HepG2 (cell line): ENCODE measurements at regions not wholly inside any gene's neighbourhood (a gene's known extent, or its start where the extent isn't known, plus 50 kb on each side); places are given as distances from the start of the nearest gene placed in this dataset.

Source experiments
- ATAC-seq: fragments of 200-7000 bp; cut with Tn5 transposase; 3 replicates; pipeline ENCODE4 v1.9.1; 2020; ENCODE audit warnings: mild to moderate bottlenecking, moderate library complexity
- BruUV-seq: library from RNA; stranded (reverse); fragments of 400-500 nt; replicated peaks from 2 replicates; lab custom pipeline; 2021; lab: Mats Ljungman, UMichigan
- CTCF ChIA-PET: fragments of 300-600 bp; formaldehyde crosslinking; extraction: SDS; loops from one replicate; lab custom pipeline; 2021; ENCODE audit warnings: low total read pairs, inconsistent platforms, low intra/inter-chr PET ratio; lab: Yijun Ruan, JAX
- POLR2A ChIA-PET: fragments of 350-600 bp; sonication (Branson Sonifier 250); formaldehyde crosslinking; loops from one replicate; lab custom pipeline; 2020; ENCODE audit warnings: antibody characterized with exemption, inconsistent platforms; lab: Yijun Ruan, JAX
- DNase-seq: peaks from one replicate; pipeline ENCODE4 v3.0.0-alpha.2; 2015; ENCODE audit warnings: low spot score
- FAIRE-seq: peaks from 3 replicates; lab custom pipeline; 2011; peaks lifted over from hg19 to GRCh38; lab: Jason Lieb, UNC
- H2AFZ ChIP-seq: one replicate; pipeline ENCODE4 v1.6.1; 2011; ENCODE audit warnings: low read length, inconsistent platforms
- H3K27ac ChIP-seq: fragments of 300-600 bp; 3 replicates; pipeline ENCODE4 v1.8.0; 2011; ENCODE audit warnings: mixed run types, mild to moderate bottlenecking, mixed read lengths, low read length, inconsistent platforms; ENCODE audit not compliant: insufficient read depth; ENCODE audit errors: extremely low read length
- H3K27me3 ChIP-seq, 2 experiments: fragments of 200-600 bp in 1 of 2; 2 replicates in 1 of 2; 3 replicates in 1 of 2; pipeline versions ENCODE4 v1.6.0 to v1.8.0; 2011; ENCODE audit warnings: low read length in 2 of 2, mild to moderate bottlenecking in 2 of 2, moderate library complexity in 2 of 2, inconsistent platforms in 1 of 2; ENCODE audit not compliant: insufficient read depth in 2 of 2, control insufficient read depth in 1 of 2
- H3K36me3 ChIP-seq, 2 experiments: fragments of 200-600 bp in 1 of 2; replicated peaks in 1 of 2; 2 replicates in 1 of 2; 3 replicates in 1 of 2; pipeline versions ENCODE4 v1.5.1 to v1.8.0; 2011; ENCODE audit warnings: low read length in 2 of 2, inconsistent platforms in 1 of 2; ENCODE audit not compliant: insufficient read depth in 2 of 2, control insufficient read depth in 1 of 2
- H3K4me1 ChIP-seq: 2 replicates; pipeline ENCODE4 v1.5.1; 2012; ENCODE audit warnings: low read length, inconsistent platforms; ENCODE audit not compliant: insufficient read depth
- H3K4me2 ChIP-seq: 2 replicates; pipeline ENCODE4 v1.6.0; 2011; ENCODE audit warnings: low read depth, low read length, inconsistent platforms
- H3K4me3 ChIP-seq, 3 experiments: fragments of 200-600 bp in 1 of 3; sonication (generic), shearing (Covaris generic) in 1 of 3; replicated peaks in 1 of 3; 2 replicates each; pipeline ENCODE4 v1.5.1; 2011 to 2016; ENCODE audit warnings: low read length in 3 of 3, inconsistent platforms in 2 of 3, low read depth in 2 of 3, mild to moderate bottlenecking in 2 of 3, control low read depth in 1 of 3, mixed read lengths in 1 of 3; ENCODE audit not compliant: insufficient read depth in 1 of 3
- H3K79me2 ChIP-seq: one replicate; pipeline ENCODE4 v1.6.1; 2011; ENCODE audit warnings: low read length, inconsistent platforms; ENCODE audit not compliant: insufficient read depth
- H3K9ac ChIP-seq: 2 replicates; pipeline ENCODE4 v1.6.0; 2011; ENCODE audit warnings: mild to moderate bottlenecking, low read depth, low read length, inconsistent platforms; ENCODE audit not compliant: insufficient read depth
- H3K9me3 ChIP-seq: 2 replicates; pipeline ENCODE4 v1.5.1; 2012; ENCODE audit warnings: mild to moderate bottlenecking, low read length
- H4K20me1 ChIP-seq: 2 replicates; pipeline ENCODE4 v1.6.0; 2011; ENCODE audit warnings: inconsistent platforms, mild to moderate bottlenecking, low read length, moderate library complexity; ENCODE audit not compliant: insufficient read depth
- FOXO1 ChIP-seq: sonication (generic); formaldehyde crosslinking; IDR thresholded peaks from 2 replicates; pipeline ENCODE4 v1.4.0; 2020; ENCODE audit warnings: missing genetic modification reagents
- MNT ChIP-seq: fragments of 450-650 bp; IDR thresholded peaks from 2 replicates; pipeline ENCODE4 v1.6.1; 2016
- NFYB ChIP-seq: sonication (generic); formaldehyde crosslinking; IDR thresholded peaks from 2 replicates; pipeline ENCODE4 v1.4.0; 2020; ENCODE audit warnings: missing genetic modification reagents
- NFYC ChIP-seq: IDR thresholded peaks from 2 replicates; pipeline ENCODE4 v1.6.1; 2016; ENCODE audit warnings: missing genetic modification reagents, missing compliant biosample characterization
- SYNCRIP ChIP-seq: fragments of 200-400 bp; formaldehyde crosslinking; IDR thresholded peaks from 2 replicates; pipeline ENCODE4 v1.6.1; 2018; ENCODE audit warnings: mild to moderate bottlenecking, low read depth, low read length; ENCODE audit not compliant: insufficient read depth
- ZNF513 ChIP-seq: sonication (generic); formaldehyde crosslinking; conservative IDR thresholded peaks from 2 replicates; pipeline ENCODE4 v1.5.0; 2020; ENCODE audit warnings: missing genetic modification reagents
- ZSCAN30 ChIP-seq: sonication (generic); formaldehyde crosslinking; IDR thresholded peaks from 2 replicates; pipeline ENCODE4 v1.5.0; 2020; ENCODE audit warnings: mild to moderate bottlenecking, missing genetic modification reagents
- WGBS: methylation state at CpG from one replicate; pipeline ENCODE4 v1.1.6; 2017; ENCODE audit warnings: low lambda C conversion rate; 5-methylcytosine and 5-hydroxymethylcytosine counted together
- in situ Hi-C: cut with HindIII; loops from 2 replicates; pipeline ENCODE4 v1.10.0; 2017; ENCODE audit warnings: low pct_unique_long_range_greater_than_20kb; ENCODE audit not compliant: extremely low pct_ligation_motif_present
- intact Hi-C: fragments of 100-400 bp; cut with micrococcal nuclease; formaldehyde crosslinking; loops from one replicate; pipeline ENCODE4 v1.10.0; 2022; ENCODE audit not compliant: unreplicated experiment

- 88% methylated on average over 1 of the region's 1 CpG for WGBS
- BruUV-seq, result no TSS peak
- ChIA-PET POLR2A (no interaction called here), CTCF (no interaction called here)
- TF ChIP-seq MNT (peak; percentile 65), NFYB (CRISPR knock-in tag) (peak; percentile 43), FOXO1 (CRISPR knock-in tag) (no peak), NFYC (peak; percentile 63)
- no peaks in the 10 kb centered on the region for H3K36me3 ChIP-seq
- no peaks in the 10 kb centered on the region for H3K9me3 ChIP-seq
- DNase-seq (no peak), FAIRE-seq (no peak), ATAC-seq (no peak)
- H3K9ac ChIP-seq, result no peak overlapping the region
- peaks cover 65% of the 10 kb centered on the region for H3K4me1 ChIP-seq
- H4K20me1 ChIP-seq, result no peaks in the 10 kb centered on the region
- H3K4me2 ChIP-seq, result no peak overlapping the region
- H3K27me3 ChIP-seq, result no peaks in the 10 kb centered on the region
- H3K27ac ChIP-seq, result no peak overlapping the region
- intact Hi-C loops (no loop called here), in situ Hi-C loops (no loop called here)
- H3K79me2 ChIP-seq, result no peaks in the 10 kb centered on the region
- no peak overlapping the region for H2AFZ ChIP-seq
- no peak overlapping the region for H3K4me3 ChIP-seq
These were observed 87.8 kb upstream of the SPATS2L start for GRCh38 chr2:200218645-200219044.

- no peak for ATAC-seq
- in situ Hi-C loops, result loop anchor here (5.0 to 10.0 kb wide), 2 partner anchors 88 to 185 kb away; partner anchors contain the start of gene SPATS2L
- intact Hi-C loops, result loop anchor here (2.0 to 5.0 kb wide), 3 partner anchors 55 to 232 kb away; no protein-coding TSS in a partner anchor
- H3K27me3 ChIP-seq, result no peaks in the 10 kb centered on the region
- H3K9me3 ChIP-seq, result no peaks in the 10 kb centered on the region
- peak; percentile 36 for FAIRE-seq
- 39% methylated on average over 3 of the region's 3 CpGs for WGBS
- H3K4me2 ChIP-seq, result peak overlapping the region; percentile 73
- ChIA-PET CTCF (no interaction called here), POLR2A (interaction anchor here (2.7 kb wide), 1 partner anchor 86 kb away, joined by 35 read pairs; the partner anchor contains the start of gene SPATS2L)
- BruUV-seq, result no TSS peak
- no peaks in the 10 kb centered on the region for H4K20me1 ChIP-seq
- H2AFZ ChIP-seq, result peak overlapping the region; percentile 42
- peak; percentile 72 for DNase-seq
- peak overlapping the region; percentile 75 for H3K27ac ChIP-seq
- H3K36me3 ChIP-seq, result no peaks in the 10 kb centered on the region
- no peak overlapping the region for H3K4me3 ChIP-seq
- no peaks in the 10 kb centered on the region for H3K79me2 ChIP-seq
- peaks cover 71% of the 10 kb centered on the region for H3K4me1 ChIP-seq
- peak overlapping the region; percentile 30; the same call in 1 of the 2 replicates for H3K9ac ChIP-seq
- TF ChIP-seq ZNF513 (CRISPR knock-in tag), result no peak
- no peak for TF ChIP-seq SYNCRIP
- TF ChIP-seq ZSCAN30, result no peak
These were observed 87.0 kb upstream of the SPATS2L start for GRCh38 chr2:200219309-200220113.
